B cell (primary cell): ENCODE measurements at regions not wholly inside any gene's neighbourhood (a gene's known extent, or its start where the extent isn't known, plus 50 kb on each side); places are given as distances from the start of the nearest gene placed in this dataset.

Experiments
- ATAC-seq: fragments of 200-7000 bp; cut with Tn5 transposase; one replicate; pipeline ENCODE4 v1.10.0; 2021; ENCODE audit warnings: low read depth, mild to moderate bottlenecking, moderate number of reproducible peaks, moderate library complexity
- CTCF ChIA-PET: fragments of 350-600 bp; sonication (Branson Sonifier 250); formaldehyde crosslinking; loops from one replicate; lab custom pipeline; 2021; ENCODE audit warnings: antibody characterized with exemption, inconsistent platforms; lab: Charles Lee
- POLR2A ChIA-PET: fragments of 350-600 bp; sonication (Branson Sonifier 250); formaldehyde crosslinking; loops from one replicate; lab custom pipeline; 2021; ENCODE audit warnings: antibody characterized with exemption; lab: Charles Lee
- DNase-seq: peaks from one replicate; pipeline ENCODE4 v3.0.0; 2013
- H2AFZ ChIP-seq: 2 replicates; pipeline ENCODE4 v1.6.1; 2012; ENCODE audit warnings: mild to moderate bottlenecking, low read depth, low read length; ENCODE audit not compliant: insufficient read depth, poor library complexity, severe bottlenecking
- H3K27ac ChIP-seq, 2 donors: 1 replicate in 1 of 2; 2 replicates in 1 of 2; pipeline ENCODE4 v1.5.1; 2012 to 2013; ENCODE audit warnings: low read length in 2 of 2, mild to moderate bottlenecking in 2 of 2, moderate library complexity in 1 of 2
- H3K27me3 ChIP-seq, 4 experiments: fragments of 200-600 bp in 1 of 4; sonication (generic) in 1 of 4; replicated peaks in 1 of 4; 1 replicate in 2 of 4; 2 replicates in 2 of 4; pipeline versions ENCODE4 v1.6.1 to v1.7.0; 2013 to 2016; ENCODE audit warnings: low read length in 3 of 4, mild to moderate bottlenecking in 2 of 4, mixed read lengths in 1 of 4, moderate library complexity in 1 of 4; ENCODE audit not compliant: insufficient read depth in 4 of 4, control insufficient read depth in 3 of 4; ENCODE audit errors: control extremely low read depth in 1 of 4
- H3K36me3 ChIP-seq, 2 experiments: replicated peaks in 1 of 2; 1 replicate in 1 of 2; 2 replicates in 1 of 2; pipeline versions ENCODE4 v1.6.1 to v1.7.1; 2013; ENCODE audit warnings: low read length in 1 of 2; ENCODE audit not compliant: insufficient read depth in 2 of 2, control insufficient read depth in 1 of 2; ENCODE audit errors: control extremely low read depth in 1 of 2, extremely low read depth in 1 of 2
- H3K4me1 ChIP-seq, 2 donors: fragments of 200-600 bp in 1 of 2; sonication (generic) in 1 of 2; 1 replicate in 1 of 2; 2 replicates in 1 of 2; pipeline versions ENCODE4 v1.5.1 to v1.6.1; 2013 to 2017; ENCODE audit warnings: low read length in 2 of 2; ENCODE audit not compliant: control insufficient read depth in 2 of 2, insufficient read depth in 2 of 2
- H3K4me2 ChIP-seq: replicated peaks from 2 replicates; pipeline ENCODE3; 2012; ENCODE audit warnings: mild to moderate bottlenecking, low read depth, low read length; ENCODE audit not compliant: poor library complexity, severe bottlenecking
- H3K4me3 ChIP-seq, 5 experiments: fragments of 200-600 bp in 1 of 5; sonication (generic) in 1 of 5; 1 replicate in 3 of 5; 2 replicates in 2 of 5; pipeline versions ENCODE4 v1.5.1 to v1.7.0; 2011 to 2016; ENCODE audit warnings: low read length in 4 of 5, mild to moderate bottlenecking in 4 of 5, low read depth in 2 of 5, control low read depth in 1 of 5, moderate library complexity in 1 of 5; ENCODE audit not compliant: insufficient read depth in 1 of 5; ENCODE audit errors: control extremely low read depth in 1 of 5, extremely low read depth in 1 of 5
- H3K79me2 ChIP-seq: fragments of 200-600 bp; sonication (generic); one replicate; pipeline ENCODE4 v1.6.0; 2016; ENCODE audit warnings: low read length; ENCODE audit not compliant: control insufficient read depth, insufficient read depth
- H3K9ac ChIP-seq: fragments of 200-600 bp; sonication (generic); 2 replicates; pipeline ENCODE4 v1.6.1; 2017; ENCODE audit warnings: mild to moderate bottlenecking, low read length, moderate library complexity
- H3K9me3 ChIP-seq, 3 donors: one replicate each; pipeline versions ENCODE4 v1.6.1 to v1.7.1; 2013; ENCODE audit warnings: low read length in 2 of 3; ENCODE audit not compliant: control insufficient read depth in 2 of 3, insufficient read depth in 1 of 3; ENCODE audit errors: control extremely low read depth in 1 of 3
- H4K20me1 ChIP-seq: 2 replicates; pipeline ENCODE4 v1.6.0; 2012; ENCODE audit warnings: mild to moderate bottlenecking, low read length; ENCODE audit not compliant: insufficient read depth, control insufficient read depth, poor library complexity, severe bottlenecking
- H3K27ac Mint-ChIP-seq: one replicate; pipeline ENCODE4 v1.8.0; 2021; ENCODE audit warnings: mixed read lengths
- H3K27me3 Mint-ChIP-seq: one replicate; pipeline ENCODE4 v1.8.0; 2021; ENCODE audit warnings: mixed read lengths
- H3K4me1 Mint-ChIP-seq: one replicate; pipeline ENCODE4 v1.8.0; 2021; ENCODE audit warnings: mixed read lengths
- H3K4me3 Mint-ChIP-seq: one replicate; pipeline ENCODE4 v1.8.0; 2021; ENCODE audit warnings: mixed read lengths
- H3K9me3 Mint-ChIP-seq: one replicate; pipeline ENCODE4 v1.8.0; 2022; ENCODE audit warnings: mixed read lengths; ENCODE audit not compliant: insufficient read depth
- CTCF ChIP-seq: fragments of 200-600 bp; IDR thresholded peaks from one replicate; pipeline ENCODE4 v1.8.0; 2022; ENCODE audit warnings: antibody characterized with exemption, mild to moderate bottlenecking
- EZH2 ChIP-seq: IDR thresholded peaks from 2 replicates; pipeline ENCODE4 v1.6.1; 2012; ENCODE audit warnings: borderline replicate concordance, low read depth, mild to moderate bottlenecking, moderate library complexity, low read length; ENCODE audit not compliant: insufficient read depth, poor library complexity, severe bottlenecking
- WGBS: methylation state at CpG from one replicate; pipeline ENCODE4 v1.1.5; 2013; ENCODE audit warnings: missing lambda C conversion rate; ENCODE audit not compliant: insufficient coverage; 5-methylcytosine and 5-hydroxymethylcytosine counted together
- intact Hi-C: fragments of 100-400 bp; cut with micrococcal nuclease; formaldehyde crosslinking; loops from one replicate; pipeline ENCODE4 v1.10.0; 2022

GRCh38 chrX:69395306-69395705 is 108.8 kb upstream of the NALF2 start:
- intact Hi-C loops: no loop called here
- no peaks in the 10 kb centered on the region for H3K36me3 ChIP-seq
- H3K4me1 ChIP-seq: no peaks in the 10 kb centered on the region
- TF ChIP-seq EZH2 (no peak), CTCF (no peak)
- H3K27ac Mint-ChIP-seq: no peak overlapping the region
- H4K20me1 ChIP-seq: no peaks in the 10 kb centered on the region
- CTCF ChIA-PET: no interaction called here
- H3K4me2 ChIP-seq: no peak overlapping the region
- POLR2A ChIA-PET: no interaction called here
- H3K9me3 Mint-ChIP-seq: no peaks in the 10 kb centered on the region
- ATAC-seq: no peak
- H3K27ac ChIP-seq: no peak overlapping the region
- no peaks in the 10 kb centered on the region for H3K27me3 Mint-ChIP-seq
- H3K4me1 Mint-ChIP-seq: no peaks in the 10 kb centered on the region
- WGBS: no CpG with 5 or more reads among the region's 4 CpGs
- H3K27me3 ChIP-seq: no peaks in the 10 kb centered on the region
- H3K79me2 ChIP-seq: no peaks in the 10 kb centered on the region
- no peak overlapping the region for H3K9ac ChIP-seq
- no peak overlapping the region for H3K4me3 ChIP-seq
- no peak for DNase-seq
- no peaks in the 10 kb centered on the region for H3K9me3 ChIP-seq
- no peak overlapping the region for H2AFZ ChIP-seq
- no peak overlapping the region for H3K4me3 Mint-ChIP-seq

GRCh38 chrX:69389101-69389501 is 115.0 kb upstream of the NALF2 start:
- Histone ChIP-seq H4K20me1 (no peaks in the 10 kb centered on the region), H3K36me3 (no peaks in the 10 kb centered on the region), H3K4me1 (no peaks in the 10 kb centered on the region), H3K4me2 (no peak overlapping the region), H3K4me3 (no peak overlapping the region), H3K27ac (no peak overlapping the region), H3K9me3 (no peaks in the 10 kb centered on the region), H3K9ac (no peak overlapping the region), H3K79me2 (no peaks in the 10 kb centered on the region), H3K27me3 (no peaks in the 10 kb centered on the region), H2AFZ (no peak overlapping the region)
- TF ChIP-seq EZH2 (no peak), CTCF (no peak)
- Mint-ChIP-seq H3K27me3 (no peaks in the 10 kb centered on the region), H3K4me1 (no peaks in the 10 kb centered on the region), H3K9me3 (no peaks in the 10 kb centered on the region), H3K27ac (no peak overlapping the region), H3K4me3 (no peak overlapping the region)
- ChIA-PET POLR2A (no interaction called here), CTCF (no interaction called here)
- DNase-seq (no peak), ATAC-seq (no peak)
- WGBS: no CpG with 5 or more reads among the region's 7 CpGs
- intact Hi-C loops: no loop called here
